SK-MEL-5 (cell line): ENCODE measurements at regions not wholly inside any gene's neighbourhood (a gene's known extent, or its start where the extent isn't known, plus 50 kb on each side); places are given as distances from the start of the nearest gene placed in this dataset.
A peak's percentile ranks its signal among the peaks of the same experiment; 100 is the strongest.

Source experiments
- DNase-seq: peaks from one replicate; pipeline ENCODE4 v3.0.0-alpha.2; 2016; ENCODE audit warnings: low read depth, low spot score
- in situ Hi-C: cut with HindIII; loops from 2 replicates; pipeline ENCODE4 v1.10.0; 2016; ENCODE audit warnings: low sequenced_read_pairs, high pct_unique_total_duplicates, low pct_unique_long_range_greater_than_20kb

DNA sequence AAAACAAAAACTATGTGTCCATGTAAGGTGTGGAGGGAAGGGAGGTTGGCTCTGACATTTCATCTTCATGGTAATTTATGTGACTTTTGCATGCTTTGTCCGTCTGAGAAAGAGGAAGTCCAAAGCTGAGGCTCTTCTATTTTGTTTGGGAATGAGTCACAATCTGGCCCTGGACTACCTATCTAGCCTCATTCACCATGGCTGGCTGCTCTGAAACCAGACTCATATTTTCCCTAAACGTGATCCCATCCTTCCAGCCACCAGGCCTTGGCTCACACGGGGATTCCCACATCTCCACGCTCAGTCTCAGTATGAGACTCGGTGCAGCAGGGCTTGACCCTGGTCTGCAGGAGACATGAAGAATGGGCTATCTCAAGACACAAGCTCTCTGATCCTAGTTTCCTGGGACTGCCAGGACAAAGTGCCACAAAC is 672.8 kb downstream of the ACTL7B start:
- in situ Hi-C loops: no loop called here
- DNase-seq: no peak

DNA sequence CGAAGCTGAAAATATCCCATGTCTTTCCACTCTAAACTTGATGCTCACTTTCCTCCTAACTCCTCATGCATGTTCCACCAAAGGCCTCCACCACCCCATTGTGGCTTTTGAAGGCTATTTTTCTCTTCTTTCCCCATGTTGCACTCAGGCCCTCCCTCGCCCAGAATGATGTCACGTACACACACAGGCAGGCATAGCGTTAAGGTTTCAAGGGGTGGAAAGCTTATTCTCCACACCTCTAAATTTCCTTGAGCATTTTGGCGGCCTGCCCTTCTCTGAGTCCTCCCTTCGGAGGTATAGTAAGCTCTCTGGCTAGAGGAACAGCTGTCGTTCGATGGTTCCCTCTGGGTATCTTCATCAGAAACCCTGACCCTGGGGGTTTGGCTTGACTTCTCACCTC is 673.5 kb downstream of the ACTL7B start:
- in situ Hi-C loops: no loop called here
- no peak for DNase-seq

DNA sequence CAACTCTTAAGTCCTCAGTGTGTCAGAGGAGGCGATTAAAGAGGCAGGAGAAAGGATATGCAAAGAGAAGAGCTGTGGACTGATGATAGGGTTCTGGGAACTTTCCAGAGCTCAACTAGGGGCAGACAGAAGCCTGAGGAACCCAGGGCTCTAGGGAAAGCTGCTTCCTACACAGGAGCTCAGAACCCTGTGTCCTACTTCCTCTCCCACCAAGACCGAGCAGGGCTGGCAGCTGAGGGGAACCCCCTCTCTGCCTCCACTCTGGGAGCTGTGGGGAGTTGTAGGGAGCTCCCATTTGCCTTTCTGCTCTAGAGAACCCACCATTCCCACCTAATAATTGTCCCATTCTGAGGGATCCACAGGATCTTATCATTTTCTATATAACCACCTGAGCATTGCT is 674.3 kb downstream of the ACTL7B start:
- in situ Hi-C loops: no loop called here

DNA sequence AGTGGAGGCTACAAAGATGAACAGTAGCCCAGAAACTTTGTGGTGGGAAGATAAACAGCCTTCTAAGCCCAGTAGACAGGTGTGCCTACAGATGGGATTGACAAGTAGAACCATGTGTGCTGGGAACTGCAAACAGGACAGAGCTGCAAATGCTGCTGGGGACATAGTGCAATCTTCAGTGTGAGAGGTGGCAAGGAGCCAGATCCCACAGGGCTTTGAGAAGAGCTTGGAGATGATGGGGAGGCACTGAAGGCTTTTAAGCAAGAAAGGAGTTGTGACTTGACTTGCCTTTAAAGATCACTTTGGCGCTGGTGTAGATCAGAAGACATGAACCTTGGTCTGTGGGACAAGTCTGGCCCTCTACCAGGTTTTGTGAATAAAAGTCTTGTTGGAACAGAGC is 675.2 kb downstream of the ACTL7B start:
- no peak for DNase-seq
- in situ Hi-C loops: no loop called here

More for the DNA sequence above, 674.3 kb downstream of the ACTL7B start:
- DNase-seq: no peak

DNA sequence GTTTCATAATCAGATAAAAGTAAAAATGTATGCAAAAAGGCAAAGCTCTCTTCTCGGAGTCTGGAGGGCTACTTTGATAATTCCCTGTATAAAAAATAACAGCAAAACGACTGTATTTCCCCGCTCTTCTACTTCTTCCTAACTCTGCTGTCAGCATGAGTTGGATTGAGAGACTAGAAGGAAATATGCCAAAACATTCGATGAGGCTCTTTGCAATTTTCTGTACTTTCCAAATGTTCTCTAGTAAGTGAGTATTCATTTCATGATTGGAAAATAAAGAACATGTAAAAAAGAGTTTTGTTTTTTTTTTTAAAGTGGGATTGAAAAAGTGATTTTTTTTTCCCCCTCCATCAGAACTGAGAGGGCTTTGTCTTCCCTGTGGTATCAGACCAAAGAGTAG is 677.5 kb downstream of the ACTL7B start:
- no peak for DNase-seq
- in situ Hi-C loops: no loop called here

DNA sequence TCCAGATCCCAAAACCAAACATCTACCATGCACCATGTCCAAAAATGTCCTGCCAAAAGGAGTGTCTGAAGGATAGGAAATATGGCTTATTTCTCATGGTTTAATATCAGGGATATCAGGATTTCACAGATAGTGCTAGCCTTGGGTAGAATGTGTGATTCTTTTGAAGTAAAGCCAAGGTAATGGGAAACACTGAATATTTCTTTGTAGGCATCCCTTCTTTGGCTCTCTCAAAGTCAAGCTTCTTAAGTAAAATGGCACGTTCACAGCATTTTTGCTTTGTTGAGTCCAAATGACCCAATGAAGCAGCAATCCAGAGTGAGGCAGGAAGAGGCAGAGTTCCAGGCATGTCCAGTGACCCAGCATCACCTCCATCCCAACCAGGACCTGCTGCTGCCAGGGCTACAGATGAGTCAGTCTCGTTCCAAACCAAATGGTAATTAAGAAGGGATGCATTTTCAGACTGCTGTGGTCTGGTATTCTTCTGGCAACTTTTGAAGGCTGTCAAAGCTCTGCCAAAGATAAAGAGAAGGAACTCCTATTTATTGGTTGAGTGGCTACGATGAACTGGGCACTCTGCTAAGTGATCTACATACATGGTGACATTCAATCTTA is 678.8 kb upstream of the KLF4 start:
- no peak for DNase-seq
- in situ Hi-C loops: no loop called here

DNA sequence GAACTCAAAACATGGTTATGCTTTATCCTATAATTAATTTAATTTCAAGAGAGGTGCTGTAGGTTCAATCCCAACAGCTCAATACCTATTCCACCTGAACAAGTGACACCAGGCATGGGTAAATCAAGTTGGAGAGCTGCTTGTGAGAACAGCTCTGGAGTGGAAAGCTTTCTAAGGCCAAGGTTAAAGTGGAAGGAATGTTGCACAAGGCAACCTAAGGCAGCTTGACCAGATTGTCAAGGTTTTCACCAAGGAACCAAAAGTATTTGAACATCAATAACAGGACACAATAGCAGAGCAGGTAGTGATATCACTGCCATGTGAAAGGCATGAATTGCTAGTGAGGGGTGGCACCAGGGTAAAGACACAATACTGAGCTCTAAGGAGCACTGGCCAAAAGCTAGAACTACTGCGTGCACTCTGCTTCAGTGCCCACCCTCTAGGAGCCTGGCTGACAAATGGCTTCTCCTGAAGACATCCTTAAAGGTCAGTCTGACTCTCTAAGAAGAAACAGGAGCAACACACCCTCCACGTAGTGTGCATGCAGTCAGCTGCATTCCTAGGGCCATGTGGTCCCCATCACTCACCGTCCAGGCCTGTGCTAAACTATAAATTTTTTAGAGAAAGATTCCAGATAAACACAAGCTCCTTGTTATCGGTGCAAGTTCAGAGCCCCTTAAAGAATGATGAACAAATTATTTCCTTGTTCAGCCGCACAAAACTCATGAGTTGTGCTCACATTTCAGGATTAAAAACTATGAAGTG is 677.7 kb upstream of the KLF4 start:
- in situ Hi-C loops: no loop called here
- no peak for DNase-seq

DNA sequence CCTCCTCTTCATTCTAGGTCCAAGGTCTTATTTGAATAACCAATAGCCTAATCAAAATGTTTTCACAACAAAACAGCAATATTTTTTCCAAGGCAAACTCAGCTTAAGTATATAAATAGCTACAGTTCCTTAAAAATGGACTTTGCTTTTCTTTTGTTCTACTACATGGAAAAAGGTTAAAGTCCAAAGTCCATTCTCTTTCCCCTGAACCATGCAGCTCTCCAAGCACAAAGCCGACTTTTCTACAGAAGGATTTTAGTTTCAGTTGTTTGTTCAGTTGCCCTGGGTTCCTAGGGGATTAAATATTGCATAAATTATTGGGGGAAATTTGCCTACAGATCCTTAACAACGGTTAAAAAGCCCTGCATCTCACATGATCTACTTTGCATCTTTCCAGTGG is 677.0 kb upstream of the KLF4 start:
- in situ Hi-C loops: no loop called here
- DNase-seq: no peak

DNA sequence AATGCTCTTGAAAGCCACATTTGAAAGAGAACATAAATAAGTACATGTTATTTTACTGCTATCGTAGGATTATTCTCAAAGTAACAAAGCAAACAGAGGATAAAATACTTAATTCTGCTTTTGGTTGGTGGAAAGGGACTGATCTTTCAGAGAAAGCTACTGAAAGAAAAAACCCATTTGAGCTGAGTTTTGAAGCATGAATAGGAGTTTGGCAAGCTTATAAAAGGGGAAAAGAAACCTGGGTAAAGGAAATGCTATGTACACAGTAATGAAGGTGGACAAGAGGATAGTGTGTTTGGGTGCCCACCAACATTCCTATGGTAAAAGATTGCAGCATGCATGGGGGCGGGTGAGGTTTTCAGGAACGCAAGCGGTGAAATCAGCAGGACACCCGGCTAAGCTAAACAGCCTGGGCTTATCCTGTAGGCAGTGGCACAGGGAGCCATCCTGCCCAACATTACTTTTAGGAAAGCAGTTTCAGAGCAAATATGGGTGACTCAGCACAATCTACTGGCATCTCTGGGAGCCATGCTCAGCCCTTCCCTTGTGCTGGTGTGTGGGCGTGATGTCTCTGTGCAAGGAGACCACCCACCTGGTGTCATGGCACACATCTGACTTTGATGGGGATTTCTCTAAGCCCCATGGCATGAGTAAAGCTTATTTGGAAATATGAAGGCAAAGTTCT is 673.9 kb upstream of the KLF4 start:
- in situ Hi-C loops: no loop called here
- no peak for DNase-seq

DNA sequence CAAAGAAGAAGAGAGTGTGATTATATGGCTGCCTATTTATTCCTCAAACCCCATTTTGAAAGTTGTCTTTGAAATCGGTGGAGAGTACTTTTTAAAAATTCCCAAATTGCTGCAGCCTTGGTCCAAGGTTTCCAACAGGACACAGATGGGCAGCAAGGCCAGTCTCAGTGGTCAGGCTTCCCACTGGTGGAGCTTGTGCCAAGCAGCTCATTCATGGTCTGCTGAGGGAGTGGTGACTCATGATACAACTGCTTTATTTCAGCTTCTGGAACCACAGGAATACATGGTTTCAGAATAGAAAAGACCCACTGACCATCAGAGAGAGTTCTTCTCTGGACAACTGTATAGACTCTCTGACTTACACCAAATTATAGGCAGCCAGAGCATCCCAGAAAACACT is 673.1 kb upstream of the KLF4 start:
- in situ Hi-C loops: no loop called here
- DNase-seq: peak; percentile 17

DNA sequence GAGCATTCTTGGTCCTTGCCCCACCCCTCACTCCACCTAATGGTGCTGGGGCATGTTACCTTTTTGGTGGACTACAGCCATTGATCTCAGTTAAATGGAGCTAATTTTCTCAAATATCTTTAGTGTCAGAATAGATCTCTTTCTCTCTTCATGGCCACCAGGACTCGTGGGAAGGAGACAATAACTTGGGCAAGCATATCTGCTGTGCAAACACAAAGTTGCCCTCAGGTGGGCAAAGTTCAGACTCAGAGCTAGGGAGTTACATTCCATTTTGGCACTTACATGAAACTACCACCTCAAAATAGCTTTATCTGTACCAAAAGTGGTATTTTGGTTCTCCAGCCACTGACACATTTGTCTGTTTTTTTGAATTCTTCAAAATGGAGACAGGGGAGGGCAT is 671.9 kb upstream of the KLF4 start:
- in situ Hi-C loops: no loop called here

DNA sequence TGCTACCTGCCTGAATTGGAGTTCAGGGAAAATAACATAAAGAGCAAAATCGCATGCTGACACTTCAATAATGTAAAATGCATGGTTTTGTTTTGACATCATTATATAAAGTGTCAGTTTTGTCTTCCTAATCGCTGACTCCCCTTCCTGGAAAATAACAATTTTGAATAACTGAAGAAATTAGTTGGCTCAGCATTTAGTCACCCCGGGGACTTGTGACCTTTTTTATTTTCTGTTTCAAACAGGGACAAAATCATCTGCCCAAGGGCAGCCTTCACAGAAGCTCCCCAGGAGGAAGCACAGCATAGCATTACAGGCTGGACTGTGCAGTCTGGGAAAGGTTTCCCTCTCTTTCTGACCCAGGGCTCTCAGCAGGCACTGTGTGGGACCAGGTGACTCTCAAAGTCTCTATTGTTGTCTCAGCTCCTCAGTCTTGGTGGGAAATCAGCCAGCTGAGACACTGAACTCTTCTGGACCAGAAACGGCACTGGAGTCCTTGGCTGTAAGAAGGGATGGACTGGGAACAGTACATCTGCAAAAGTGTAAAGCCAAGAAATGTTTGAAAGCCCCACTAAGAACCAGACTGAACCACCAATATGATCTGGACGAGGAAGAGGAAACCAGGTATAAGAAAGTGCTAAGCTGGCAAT is 671.3 kb upstream of the KLF4 start:
- in situ Hi-C loops: no loop called here
- DNase-seq: no peak

More for the DNA sequence above, 671.9 kb upstream of the KLF4 start:
- no peak for DNase-seq

DNA sequence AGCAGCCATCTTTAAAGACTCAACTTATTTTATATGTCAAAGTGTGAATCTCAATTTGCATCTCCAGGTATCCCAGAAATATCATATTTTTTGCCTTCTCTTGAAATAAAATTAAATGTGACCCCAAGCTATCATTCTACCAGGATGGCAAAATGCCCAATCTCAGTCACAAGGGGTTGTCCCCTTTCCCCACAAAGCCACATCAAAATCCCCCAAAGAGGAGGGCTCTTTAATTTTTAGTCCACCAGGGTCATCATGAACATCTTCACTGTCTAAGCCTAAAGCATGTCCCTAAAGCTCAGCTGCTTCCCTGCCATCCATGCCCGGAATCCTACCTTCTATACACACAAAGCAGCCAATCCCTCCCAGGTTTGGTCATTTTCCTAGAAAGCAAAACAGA is 670.5 kb upstream of the KLF4 start:
- no peak for DNase-seq
- in situ Hi-C loops: no loop called here

DNA sequence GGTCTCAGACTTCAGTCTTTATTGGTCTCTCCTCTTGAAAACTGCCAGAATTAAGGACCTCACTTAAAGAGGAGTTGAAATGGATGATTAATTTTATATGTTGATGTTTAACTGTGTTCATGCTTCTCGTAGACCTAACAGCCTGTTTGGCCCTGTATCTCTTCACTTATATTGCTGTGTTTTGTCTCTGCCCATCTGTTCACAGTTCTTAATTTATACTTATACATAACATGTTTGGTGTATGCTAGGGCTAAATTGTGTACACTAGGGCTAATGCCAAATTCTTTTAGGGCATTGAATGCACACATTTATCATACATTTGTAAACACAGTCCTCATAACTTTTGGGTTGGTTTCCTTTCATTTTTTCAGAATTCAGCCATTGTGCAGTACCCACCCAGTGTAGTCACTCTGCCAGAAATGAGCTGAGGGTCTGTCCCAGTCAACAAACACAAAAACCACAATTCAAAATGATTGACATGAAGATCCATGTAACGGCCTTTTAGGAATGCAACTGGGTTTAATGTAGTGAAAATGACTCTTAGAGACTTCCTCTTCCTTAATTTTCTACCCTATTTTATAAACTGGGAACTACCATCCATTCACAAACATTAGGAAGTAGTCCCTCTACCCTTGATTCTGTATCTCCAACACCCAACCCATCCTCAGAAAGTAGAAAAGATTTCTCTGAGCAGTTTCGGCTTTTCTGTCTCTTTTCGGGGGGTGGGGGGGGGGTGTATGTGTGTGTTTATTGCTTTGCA is 668.8 kb upstream of the KLF4 start:
- in situ Hi-C loops: no loop called here
- DNase-seq: no peak

DNA sequence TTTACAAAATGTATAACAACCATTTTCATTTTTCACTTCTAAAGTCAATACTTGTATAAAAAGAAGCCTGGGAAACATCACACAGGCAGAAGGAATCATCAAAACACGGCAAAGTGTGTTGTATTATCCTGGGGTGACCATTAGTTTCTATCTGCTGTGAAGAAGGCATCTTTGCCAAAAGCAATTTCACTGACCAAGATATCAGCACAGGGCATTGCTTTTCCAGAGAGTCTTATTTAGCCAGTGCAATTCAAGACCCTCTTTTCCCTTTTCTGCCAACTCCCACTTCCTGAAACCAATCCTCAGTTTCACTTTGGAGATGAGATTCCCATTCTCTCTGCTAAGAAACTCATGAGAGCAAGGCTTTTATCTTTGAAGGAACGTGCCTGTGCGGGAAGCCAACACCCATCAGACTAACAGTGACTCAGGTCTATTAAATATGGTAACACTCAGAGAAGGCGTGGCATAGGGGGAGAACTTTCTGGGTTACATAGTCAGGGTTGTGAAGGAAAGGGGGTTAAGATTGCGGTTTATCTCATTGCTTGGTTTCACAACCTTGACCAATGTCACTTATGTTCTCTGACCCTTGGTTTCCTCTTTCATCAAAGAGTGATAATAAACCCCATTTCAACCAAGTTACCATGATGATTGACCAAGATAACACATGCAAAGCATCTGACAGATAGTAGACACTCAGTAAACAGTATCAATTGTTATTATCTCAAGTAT is 666.9 kb upstream of the KLF4 start:
- DNase-seq: no peak
- in situ Hi-C loops: no loop called here

DNA sequence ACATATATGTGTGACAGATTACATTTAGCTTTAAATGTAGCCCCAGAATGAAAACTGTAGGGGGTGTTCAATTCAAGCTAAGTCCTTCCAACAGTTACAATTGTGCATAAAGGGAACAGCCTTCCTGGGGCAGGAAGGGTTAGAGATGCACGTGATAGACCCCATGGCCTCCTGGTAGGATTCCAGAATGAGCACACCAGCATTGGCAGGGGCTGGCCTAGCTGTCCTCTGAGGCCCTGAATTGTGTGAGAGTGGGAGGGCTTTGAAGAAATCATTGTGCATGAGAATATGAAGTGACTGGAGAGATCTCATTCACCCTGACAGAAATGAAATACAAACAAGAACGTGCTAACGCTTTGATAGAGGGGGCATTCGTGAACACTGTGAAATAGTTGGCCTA is 663.8 kb upstream of the KLF4 start:
- DNase-seq: peak; percentile 27
- in situ Hi-C loops: no loop called here
